ENCODE measurements at regions not wholly inside any gene's neighbourhood (a gene's known extent, or its start where the extent isn't known, plus 50 kb on each side); places are given as distances from the start of the nearest gene placed in this dataset.

DNA sequence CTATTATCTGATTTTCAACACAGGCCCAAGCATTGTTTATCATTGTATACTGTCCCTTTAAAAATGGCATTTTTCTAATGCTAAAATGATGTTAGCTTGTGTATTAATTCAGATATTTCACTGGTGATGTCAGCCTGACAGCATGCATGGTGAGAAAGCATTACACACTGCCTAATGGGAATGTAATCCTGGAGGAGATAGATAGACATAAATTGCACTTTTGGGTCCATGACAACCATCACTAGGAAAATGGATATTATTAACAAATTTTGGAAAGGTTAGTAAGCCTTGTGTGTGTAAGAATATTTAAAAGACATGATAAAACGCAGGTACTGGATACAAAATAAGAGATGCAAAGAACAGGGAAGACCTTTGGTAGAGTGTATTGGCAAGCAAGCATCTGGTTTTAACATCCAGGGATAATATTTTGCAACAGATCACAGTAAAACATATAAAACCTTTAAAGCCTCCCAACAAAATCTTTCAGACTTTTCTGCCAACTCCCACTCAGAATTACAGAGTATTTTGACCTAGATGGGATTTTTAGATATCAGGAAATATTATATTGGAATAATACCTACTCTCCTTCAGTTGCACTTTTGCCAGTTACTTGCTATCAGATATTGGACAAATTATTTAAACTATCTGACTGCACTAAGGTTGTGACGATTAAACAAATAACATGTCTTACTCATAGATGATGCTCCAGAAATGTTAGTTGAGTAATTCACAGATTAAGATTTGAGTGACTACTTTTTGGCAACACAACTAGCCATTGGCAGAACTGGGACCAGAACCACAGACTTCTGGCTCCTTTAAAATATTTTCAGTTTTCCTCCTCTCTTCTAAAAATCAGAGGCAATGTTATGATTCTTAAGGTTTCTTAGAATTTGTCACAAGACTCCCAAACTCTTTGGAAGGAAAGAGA is 291.6 kb upstream of the SEMA3C start:
- Mint-ChIP-seq H3K9me3 (no peaks in the 10 kb centered on the region), H3K4me3 (no peak overlapping the region; the same call in 1 of the 2 replicates), H3K4me1 (ENCODE audit: low read depth) (peaks cover 40% of the 10 kb centered on the region), H3K27me3 (ENCODE audit: insufficient read depth) (no peaks in the 10 kb centered on the region; the same call in 1 of the 2 replicates), H3K27ac (peak overlapping the region; percentile 65), H3K36me3 (ENCODE audit: low read depth) (no peaks in the 10 kb centered on the region)
- TF ChIP-seq CTCF (IDR thresholded peaks at IDR 0.05): no peak
- DNase-seq: peak; percentile 33

DNA sequence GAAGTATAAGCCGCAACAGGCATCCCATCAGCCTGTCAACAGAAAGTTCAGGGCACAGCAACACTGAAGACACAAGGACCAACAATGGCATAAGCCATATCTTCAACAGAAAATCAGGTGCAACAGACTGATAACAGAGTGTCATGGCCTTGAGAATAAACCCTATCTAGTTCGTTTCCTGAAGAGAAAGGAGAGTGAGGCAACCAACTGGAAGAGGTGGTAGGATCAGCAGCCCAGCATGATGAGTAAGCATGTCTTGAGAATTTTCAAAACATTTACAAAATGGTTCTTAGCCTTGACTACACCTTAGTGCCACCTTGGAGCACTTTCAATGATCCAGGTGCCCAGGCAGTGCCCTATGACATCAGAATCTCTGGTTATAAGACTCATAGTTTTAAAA is 290.2 kb upstream of the SEMA3C start:
- no peak for DNase-seq
- Mint-ChIP-seq H3K4me1 (ENCODE audit: low read depth) (peaks cover 40% of the 10 kb centered on the region), H3K36me3 (ENCODE audit: low read depth) (no peaks in the 10 kb centered on the region), H3K9me3 (no peaks in the 10 kb centered on the region), H3K27ac (no peak overlapping the region), H3K4me3 (no peak overlapping the region), H3K27me3 (ENCODE audit: insufficient read depth) (no peaks in the 10 kb centered on the region; the same call in 1 of the 2 replicates)
- no peak for TF ChIP-seq CTCF (IDR thresholded peaks at IDR 0.05)

GRCh38 chr7:81207801-81208200 is 288.9 kb upstream of the SEMA3C start:
- DNase-seq: no peak
- peaks cover 40% of the 10 kb centered on the region for H3K4me1 Mint-ChIP-seq (ENCODE audit: low read depth)
- H3K4me3 Mint-ChIP-seq: no peak overlapping the region
- no peak for TF ChIP-seq CTCF (IDR thresholded peaks at IDR 0.05)
- H3K27ac Mint-ChIP-seq: no peak overlapping the region
- H3K36me3 Mint-ChIP-seq (ENCODE audit: low read depth): no peaks in the 10 kb centered on the region
- no peaks in the 10 kb centered on the region; the same call in 1 of the 2 replicates for H3K27me3 Mint-ChIP-seq (ENCODE audit: insufficient read depth)
- no peaks in the 10 kb centered on the region for H3K9me3 Mint-ChIP-seq

GRCh38 chr7:81206667-81207360 is 288.0 kb upstream of the SEMA3C start:
- no peak overlapping the region for H3K4me3 Mint-ChIP-seq
- H3K36me3 Mint-ChIP-seq (ENCODE audit: low read depth): no peaks in the 10 kb centered on the region
- H3K27ac Mint-ChIP-seq: no peak overlapping the region
- peaks cover 36% of the 10 kb centered on the region for H3K4me1 Mint-ChIP-seq (ENCODE audit: low read depth)
- DNase-seq: no peak
- H3K27me3 Mint-ChIP-seq (ENCODE audit: insufficient read depth): no peaks in the 10 kb centered on the region; the same call in 1 of the 2 replicates
- no peak for TF ChIP-seq CTCF (IDR thresholded peaks at IDR 0.05)
- no peaks in the 10 kb centered on the region for H3K9me3 Mint-ChIP-seq

DNA sequence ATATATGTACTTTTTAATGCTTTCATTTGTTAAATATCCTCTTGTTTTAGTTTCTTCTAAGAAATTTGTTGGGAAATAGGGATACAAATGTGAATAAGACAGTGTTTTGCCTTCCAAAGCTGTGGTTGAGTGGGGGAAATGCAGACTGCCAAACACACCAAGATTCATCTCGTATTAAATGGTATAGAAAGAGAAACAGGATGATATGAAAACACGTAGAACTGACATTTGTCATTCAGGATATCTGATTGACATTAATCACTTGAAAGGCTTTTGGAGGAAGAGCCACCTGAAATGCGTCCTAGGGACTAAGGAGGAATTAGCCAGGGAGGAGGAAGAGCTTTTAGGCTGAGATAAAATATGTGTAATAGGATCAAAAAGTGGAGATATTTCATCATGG is 287.4 kb upstream of the SEMA3C start:
- no peaks in the 10 kb centered on the region; the same call in 1 of the 2 replicates for H3K27me3 Mint-ChIP-seq (ENCODE audit: insufficient read depth)
- DNase-seq: no peak
- H3K27ac Mint-ChIP-seq: no peak overlapping the region
- no peaks in the 10 kb centered on the region for H3K9me3 Mint-ChIP-seq
- no peaks in the 10 kb centered on the region for H3K36me3 Mint-ChIP-seq (ENCODE audit: low read depth)
- H3K4me3 Mint-ChIP-seq: no peak overlapping the region
- no peak for TF ChIP-seq CTCF (IDR thresholded peaks at IDR 0.05)
- H3K4me1 Mint-ChIP-seq (ENCODE audit: low read depth): peaks cover 30% of the 10 kb centered on the region
